ENCODE measurements at regions not wholly inside any gene's neighbourhood (a gene's known extent, or its start where the extent isn't known, plus 50 kb on each side); places are given as distances from the start of the nearest gene placed in this dataset.

DNA sequence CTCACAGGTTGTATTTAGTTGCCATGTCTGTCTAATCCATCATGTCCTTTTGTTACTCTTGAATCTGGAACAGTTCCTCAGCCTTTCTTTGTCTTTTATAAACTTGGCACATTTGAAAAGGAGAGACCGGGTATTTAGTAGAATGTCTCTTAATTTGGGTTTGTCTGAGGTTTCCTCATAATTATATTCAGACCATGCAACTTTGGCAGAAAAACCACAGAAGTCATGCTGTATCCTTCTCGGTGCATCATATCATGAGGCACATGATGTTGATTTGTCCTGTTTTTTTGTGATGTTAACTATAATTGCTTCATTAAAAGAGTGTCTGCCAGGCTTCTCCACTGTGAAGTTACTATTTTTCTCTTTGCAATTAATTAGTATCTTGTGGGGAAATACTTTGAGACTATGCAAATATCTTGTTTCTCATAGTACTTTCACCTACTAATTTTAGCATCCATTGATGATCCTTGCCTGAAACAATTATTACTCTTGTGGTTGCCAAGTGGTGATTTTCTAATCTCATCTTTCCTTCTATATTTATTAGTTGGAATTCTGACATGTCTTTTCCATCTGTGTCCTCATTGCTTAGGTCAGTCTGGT, 837.3 kb downstream of the DHX35 start:
- Mint-ChIP-seq H3K27me3 (no peaks in the 10 kb centered on the region), H3K36me3 (no peaks in the 10 kb centered on the region), H3K9me3 (peaks cover 0 to 10% (median 4%) of the 10 kb centered on the region in 8 donors), H3K4me3 (peak overlapping the region in 1 of 8 donors; percentile 26), H3K4me1 (no peaks in the 10 kb centered on the region), H3K27ac (no peak overlapping the region)
- ChIA-PET POLR2A (ENCODE audit: partially characterized antibody) (no interaction called here), CTCF (ENCODE audit: partially characterized antibody) (no interaction called here)
- no peaks in the 10 kb centered on the region for H3K4me1 ChIP-seq (ENCODE audit: insufficient read depth, low read length)
- no peak overlapping the region for H3K27ac ChIP-seq (ENCODE audit: low read depth, low read length)
- no peak overlapping the region for H3K4me3 ChIP-seq (ENCODE audit: low read length in 2 of 2)
- no peaks in the 10 kb centered on the region for H3K27me3 ChIP-seq (ENCODE audit: insufficient read depth, low read length)
- no peaks in the 10 kb centered on the region for H3K9me3 ChIP-seq (ENCODE audit: control insufficient read depth in 1 of 2, low read length in 2 of 2)
- intact Hi-C loops (cut with micrococcal nuclease), result no loop called here
- H3K36me3 ChIP-seq (ENCODE audit: insufficient read depth, low read length), result no peaks in the 10 kb centered on the region
- DNase-seq, result no peak

DNA sequence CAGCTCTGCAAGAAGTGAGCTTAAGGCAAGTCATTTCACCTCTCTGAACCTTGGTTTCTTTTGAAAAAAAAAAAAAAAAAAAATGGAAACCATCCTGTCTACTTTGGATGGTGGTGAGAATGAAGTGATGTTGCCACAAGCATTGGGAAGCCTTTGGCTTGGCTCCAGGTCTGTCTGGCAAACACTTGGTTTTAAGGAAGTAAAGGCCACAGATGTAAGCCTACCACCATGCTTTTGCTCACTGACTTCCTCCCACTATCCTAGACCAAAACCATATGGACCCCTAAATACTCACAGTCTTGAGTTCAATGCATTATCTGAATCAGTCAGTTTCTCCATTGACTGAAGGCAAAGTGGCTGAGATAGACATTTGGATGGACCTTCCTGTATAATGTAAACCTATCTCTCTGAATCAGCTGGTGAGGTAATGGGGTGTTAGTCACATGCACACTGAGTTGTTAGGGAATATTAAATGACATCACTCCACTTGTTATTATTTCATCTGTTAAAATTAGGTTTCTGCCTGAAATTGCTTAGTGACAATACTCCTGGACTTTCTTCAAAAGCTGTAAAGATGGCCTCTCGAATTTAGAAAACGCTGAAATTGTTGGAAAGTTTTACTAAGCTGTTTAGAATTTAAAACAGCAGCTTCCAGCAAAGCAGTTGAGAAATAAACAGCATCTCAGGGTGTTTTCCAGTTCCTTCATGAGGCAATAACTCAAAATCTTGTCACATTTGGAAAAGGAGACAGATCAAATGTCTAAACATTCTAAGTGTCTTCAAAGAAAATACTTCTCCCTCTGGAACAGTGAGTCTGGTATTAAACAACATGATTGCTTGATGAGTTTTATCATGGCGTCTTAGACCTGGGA, 833.5 kb downstream of the DHX35 start:
- ChIA-PET CTCF (ENCODE audit: partially characterized antibody) (no interaction called here), POLR2A (ENCODE audit: partially characterized antibody) (no interaction called here)
- H3K27me3 ChIP-seq (ENCODE audit: insufficient read depth, low read length), result no peaks in the 10 kb centered on the region
- H3K4me3 ChIP-seq (ENCODE audit: low read length in 2 of 2), result no peak overlapping the region
- H3K36me3 ChIP-seq (ENCODE audit: insufficient read depth, low read length), result no peaks in the 10 kb centered on the region
- intact Hi-C loops (cut with micrococcal nuclease), result no loop called here
- H3K4me3 Mint-ChIP-seq, result no peak overlapping the region
- H3K4me1 Mint-ChIP-seq, result no peaks in the 10 kb centered on the region
- H3K9me3 Mint-ChIP-seq, result peaks cover 0 to 10% (median 3%) of the 10 kb centered on the region in 8 donors
- no peak for DNase-seq
- no peak overlapping the region for H3K27ac ChIP-seq (ENCODE audit: low read depth, low read length)
- no peaks in the 10 kb centered on the region for H3K4me1 ChIP-seq (ENCODE audit: insufficient read depth, low read length)
- H3K27ac Mint-ChIP-seq, result no peak overlapping the region
- H3K36me3 Mint-ChIP-seq, result no peaks in the 10 kb centered on the region
- H3K27me3 Mint-ChIP-seq, result no peaks in the 10 kb centered on the region
- no peaks in the 10 kb centered on the region for H3K9me3 ChIP-seq (ENCODE audit: control insufficient read depth in 1 of 2, low read length in 2 of 2)

DNA sequence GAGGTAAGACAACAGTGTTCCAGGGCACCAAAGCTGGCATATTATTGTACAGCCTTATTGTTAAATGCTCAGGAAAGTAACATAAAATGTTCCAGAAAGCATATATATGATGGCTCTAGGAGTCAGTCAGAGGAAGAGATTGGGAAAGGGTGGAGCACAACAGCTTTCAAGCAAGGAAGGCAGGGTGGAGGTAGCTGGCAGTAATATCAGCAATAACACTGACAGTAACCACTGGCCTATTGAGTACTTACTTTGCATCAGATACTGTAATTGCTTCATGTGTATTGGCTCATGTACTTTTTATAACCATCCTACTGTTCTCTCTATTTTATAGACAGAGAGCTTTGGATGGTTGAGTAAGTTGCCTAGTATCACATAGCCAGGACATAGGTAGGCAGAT, 830.2 kb downstream of the DHX35 start:
- Histone ChIP-seq H3K36me3 (ENCODE audit: insufficient read depth, low read length) (no peaks in the 10 kb centered on the region), H3K9me3 (ENCODE audit: control insufficient read depth in 1 of 2, low read length in 2 of 2) (no peaks in the 10 kb centered on the region), H3K4me1 (ENCODE audit: insufficient read depth, low read length) (no peaks in the 10 kb centered on the region), H3K27ac (ENCODE audit: low read depth, low read length) (no peak overlapping the region), H3K27me3 (ENCODE audit: insufficient read depth, low read length) (no peaks in the 10 kb centered on the region), H3K4me3 (ENCODE audit: low read length in 2 of 2) (no peak overlapping the region)
- Mint-ChIP-seq H3K4me3 (no peak overlapping the region), H3K27me3 (no peaks in the 10 kb centered on the region), H3K4me1 (no peaks in the 10 kb centered on the region), H3K27ac (no peak overlapping the region), H3K36me3 (no peaks in the 10 kb centered on the region), H3K9me3 (peaks cover 0 to 3% (median 0%) of the 10 kb centered on the region in 8 donors)
- POLR2A ChIA-PET (ENCODE audit: partially characterized antibody), result no interaction called here
- DNase-seq, result no peak
- intact Hi-C loops (cut with micrococcal nuclease), result no loop called here
- CTCF ChIA-PET (ENCODE audit: partially characterized antibody), result no interaction called here

DNA sequence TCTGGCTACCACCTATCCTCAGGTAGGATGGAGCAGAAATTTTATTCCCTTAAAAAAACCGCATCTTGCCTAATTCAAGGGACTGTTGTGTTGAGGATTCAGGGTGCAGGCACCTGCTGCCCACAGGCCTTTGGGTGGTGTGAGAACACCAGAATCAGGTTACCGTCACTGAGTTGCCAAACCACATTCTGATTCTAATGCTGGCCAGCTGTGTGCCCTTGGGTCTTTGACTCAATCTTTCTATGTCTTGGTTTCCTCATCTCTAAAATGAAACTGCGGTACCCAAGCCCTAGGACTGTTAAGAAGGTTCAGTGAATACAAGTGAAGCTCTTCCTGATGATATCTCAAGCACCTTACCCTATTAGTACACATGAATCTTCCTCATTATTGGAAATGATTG, 827.3 kb downstream of the DHX35 start:
- no peak overlapping the region for H3K27ac Mint-ChIP-seq
- Histone ChIP-seq H3K27ac (ENCODE audit: low read depth, low read length) (no peak overlapping the region), H3K36me3 (ENCODE audit: insufficient read depth, low read length) (no peaks in the 10 kb centered on the region), H3K27me3 (ENCODE audit: insufficient read depth, low read length) (no peaks in the 10 kb centered on the region), H3K4me1 (ENCODE audit: insufficient read depth, low read length) (no peaks in the 10 kb centered on the region), H3K9me3 (ENCODE audit: control insufficient read depth in 1 of 2, low read length in 2 of 2) (no peaks in the 10 kb centered on the region), H3K4me3 (ENCODE audit: low read length in 2 of 2) (no peak overlapping the region)
- CTCF ChIA-PET (ENCODE audit: partially characterized antibody), result no interaction called here
- POLR2A ChIA-PET (ENCODE audit: partially characterized antibody), result no interaction called here
- DNase-seq, result no peak
- intact Hi-C loops (cut with micrococcal nuclease), result no loop called here
- H3K36me3 Mint-ChIP-seq, result no peaks in the 10 kb centered on the region
- H3K4me3 Mint-ChIP-seq, result no peak overlapping the region
- H3K27me3 Mint-ChIP-seq, result no peaks in the 10 kb centered on the region
- no peaks in the 10 kb centered on the region for H3K4me1 Mint-ChIP-seq
- H3K9me3 Mint-ChIP-seq, result peaks cover 0 to 4% (median under 1%) of the 10 kb centered on the region in 8 donors

DNA sequence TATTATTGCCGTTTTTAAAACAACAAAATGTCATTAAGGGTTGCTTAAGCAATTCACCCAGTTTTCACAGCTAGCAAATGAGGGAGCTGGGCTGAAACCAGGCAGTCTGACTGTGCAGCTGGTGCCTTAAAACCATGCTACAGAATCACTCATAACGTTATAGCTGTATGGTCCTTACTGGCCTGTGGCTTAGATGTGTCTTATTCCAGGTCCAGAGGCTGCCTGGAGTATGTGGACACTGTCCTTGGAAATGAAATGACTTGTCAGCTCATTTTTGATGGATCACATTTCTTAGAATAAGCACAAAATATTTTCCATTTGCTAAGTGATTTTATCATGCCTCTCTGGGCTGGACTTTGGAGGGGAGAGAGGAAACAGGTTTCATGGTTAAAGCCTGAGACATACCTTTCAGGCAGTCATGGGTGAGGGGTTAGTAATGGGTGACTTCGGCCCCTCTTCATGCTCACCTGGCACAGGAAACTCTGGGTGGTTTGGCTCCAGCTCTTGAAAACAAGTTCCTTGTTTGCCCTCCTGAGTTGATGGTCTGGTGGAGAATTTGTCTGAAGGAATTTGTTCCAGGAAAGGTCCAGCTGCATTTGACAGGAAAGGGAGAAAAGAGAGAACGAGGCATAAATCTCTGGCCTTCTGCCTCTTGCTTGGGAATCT, 823.2 kb downstream of the DHX35 start:
- Mint-ChIP-seq H3K9me3 (peaks cover 0 to 8% (median 4%) of the 10 kb centered on the region in 8 donors), H3K4me3 (no peak overlapping the region), H3K27ac (no peak overlapping the region), H3K4me1 (no peaks in the 10 kb centered on the region), H3K27me3 (no peaks in the 10 kb centered on the region), H3K36me3 (no peaks in the 10 kb centered on the region)
- Histone ChIP-seq H3K27me3 (ENCODE audit: insufficient read depth, low read length) (no peaks in the 10 kb centered on the region), H3K9me3 (ENCODE audit: control insufficient read depth in 1 of 2, low read length in 2 of 2) (no peaks in the 10 kb centered on the region), H3K4me3 (ENCODE audit: low read length in 2 of 2) (no peak overlapping the region), H3K4me1 (ENCODE audit: insufficient read depth, low read length) (no peaks in the 10 kb centered on the region), H3K36me3 (ENCODE audit: insufficient read depth, low read length) (no peaks in the 10 kb centered on the region), H3K27ac (ENCODE audit: low read depth, low read length) (no peak overlapping the region)
- no peak for DNase-seq
- ChIA-PET CTCF (ENCODE audit: partially characterized antibody) (no interaction called here), POLR2A (ENCODE audit: partially characterized antibody) (no interaction called here)
- intact Hi-C loops (cut with micrococcal nuclease), result no loop called here

DNA sequence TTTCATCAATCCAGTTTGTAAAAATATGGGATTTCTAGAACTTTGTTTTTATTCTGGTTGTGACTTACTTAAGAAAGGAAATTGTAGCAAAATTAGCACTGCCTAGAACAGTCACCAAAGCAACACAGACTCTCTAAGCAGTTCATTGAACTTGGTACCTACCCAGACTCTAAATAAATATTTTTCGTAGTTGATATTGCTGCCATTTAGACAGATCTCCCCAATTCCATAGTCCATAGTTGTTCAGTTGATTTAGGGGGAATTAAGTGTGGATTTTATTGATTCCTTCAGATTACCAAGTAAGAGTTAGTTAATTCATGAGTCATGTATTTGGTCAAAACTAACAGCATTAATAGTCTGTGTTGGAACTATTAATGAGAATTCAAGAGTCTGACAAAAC, 822.5 kb downstream of the DHX35 start:
- H3K36me3 Mint-ChIP-seq, result no peaks in the 10 kb centered on the region
- no peaks in the 10 kb centered on the region for H3K27me3 ChIP-seq (ENCODE audit: insufficient read depth, low read length)
- intact Hi-C loops (cut with micrococcal nuclease), result no loop called here
- H3K4me3 ChIP-seq (ENCODE audit: low read length in 2 of 2), result no peak overlapping the region
- H3K4me3 Mint-ChIP-seq, result no peak overlapping the region
- no peak for DNase-seq
- H3K36me3 ChIP-seq (ENCODE audit: insufficient read depth, low read length), result no peaks in the 10 kb centered on the region
- CTCF ChIA-PET (ENCODE audit: partially characterized antibody), result no interaction called here
- H3K27ac ChIP-seq (ENCODE audit: low read depth, low read length), result no peak overlapping the region
- H3K9me3 Mint-ChIP-seq, result peaks cover 0 to 10% (median 5%) of the 10 kb centered on the region in 8 donors
- no peaks in the 10 kb centered on the region for H3K27me3 Mint-ChIP-seq
- no peaks in the 10 kb centered on the region for H3K4me1 Mint-ChIP-seq
- POLR2A ChIA-PET (ENCODE audit: partially characterized antibody), result no interaction called here
- no peak overlapping the region for H3K27ac Mint-ChIP-seq
- no peaks in the 10 kb centered on the region for H3K4me1 ChIP-seq (ENCODE audit: insufficient read depth, low read length)
- no peaks in the 10 kb centered on the region for H3K9me3 ChIP-seq (ENCODE audit: control insufficient read depth in 1 of 2, low read length in 2 of 2)

DNA sequence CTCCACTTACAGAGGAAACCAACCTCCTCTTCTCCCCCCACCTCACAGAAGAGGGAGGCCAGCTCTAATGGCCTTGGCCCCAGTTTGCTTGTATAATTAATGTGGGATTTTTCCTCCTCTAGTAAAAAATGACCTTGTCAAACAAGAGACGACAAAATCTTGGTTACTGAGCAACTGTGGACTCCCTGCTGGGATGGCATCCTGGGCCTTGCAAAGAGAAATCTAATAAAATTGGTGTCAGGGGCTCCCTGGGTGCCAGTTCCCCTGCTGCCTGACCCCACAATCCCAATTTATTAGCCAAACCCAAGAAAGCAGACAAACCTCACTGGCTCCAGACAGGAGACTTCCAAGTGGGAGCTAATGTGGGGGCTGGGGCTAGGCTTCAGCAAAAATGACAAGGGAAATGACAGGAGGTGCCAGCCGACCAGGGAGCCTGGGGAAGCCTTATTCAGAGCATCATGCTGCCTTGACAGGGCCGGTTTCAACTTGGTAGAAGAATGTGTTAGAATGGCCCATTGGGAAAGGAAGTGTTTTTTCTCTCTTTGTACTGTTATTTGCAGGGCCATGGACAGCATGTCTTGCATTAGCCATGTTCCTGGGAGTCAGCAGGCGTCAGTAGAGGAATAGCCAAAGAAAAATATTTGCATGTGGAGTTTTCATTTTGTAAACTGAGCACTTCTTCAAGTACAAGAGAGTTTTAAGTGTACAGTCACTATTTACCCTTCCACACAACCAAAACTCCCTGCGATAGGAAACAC, 816.9 kb downstream of the DHX35 start:
- DNase-seq, result no peak
- no peak overlapping the region for H3K4me3 ChIP-seq (ENCODE audit: low read length in 2 of 2)
- no peaks in the 10 kb centered on the region for H3K27me3 ChIP-seq (ENCODE audit: insufficient read depth, low read length)
- H3K27ac ChIP-seq (ENCODE audit: low read depth, low read length), result no peak overlapping the region
- ChIA-PET POLR2A (ENCODE audit: partially characterized antibody) (no interaction called here), CTCF (ENCODE audit: partially characterized antibody) (no interaction called here)
- no peaks in the 10 kb centered on the region for H3K9me3 ChIP-seq (ENCODE audit: control insufficient read depth in 1 of 2, low read length in 2 of 2)
- no peak overlapping the region for H3K27ac Mint-ChIP-seq
- no peaks in the 10 kb centered on the region for H3K27me3 Mint-ChIP-seq
- H3K9me3 Mint-ChIP-seq, result peaks cover 0 to 15% (median 4%) of the 10 kb centered on the region in 8 donors
- H3K4me1 Mint-ChIP-seq, result no peaks in the 10 kb centered on the region
- intact Hi-C loops (cut with micrococcal nuclease), result no loop called here
- H3K4me1 ChIP-seq (ENCODE audit: insufficient read depth, low read length), result no peaks in the 10 kb centered on the region
- H3K36me3 ChIP-seq (ENCODE audit: insufficient read depth, low read length), result no peaks in the 10 kb centered on the region
- no peaks in the 10 kb centered on the region for H3K36me3 Mint-ChIP-seq
- no peak overlapping the region for H3K4me3 Mint-ChIP-seq
